Memory B cell (primary cell): ENCODE measurements at regions not wholly inside any gene's neighbourhood (a gene's known extent, or its start where the extent isn't known, plus 50 kb on each side); places are given as distances from the start of the nearest gene placed in this dataset.
"Not testable (repeated sequence)": the region's sequence is repeated elsewhere in the genome, so short reads cannot be mapped to it uniquely, and the experiment has no call there.

Experiments used
- ATAC-seq: fragments of 150-1000 bp; cut with Tn5 transposase; 2 replicates; pipeline ENCODE4 v1.10.0; 2021; ENCODE audit warnings: low read depth, mild to moderate bottlenecking, moderate library complexity
- DNase-seq, 2 donors: peaks; one replicate each; pipeline ENCODE4 v3.0.0; 2022; ENCODE audit warnings: low spot score in 2 of 2
- H3K27ac Mint-ChIP-seq: one replicate; pipeline ENCODE4 v1.8.0; 2022; ENCODE audit warnings: mild to moderate bottlenecking, moderate library complexity, mixed read lengths
- H3K27me3 Mint-ChIP-seq: one replicate; pipeline ENCODE4 v1.8.0; 2022; ENCODE audit warnings: mixed read lengths
- H3K36me3 Mint-ChIP-seq: one replicate; pipeline ENCODE4 v1.8.0; 2022; ENCODE audit warnings: mild to moderate bottlenecking, mixed read lengths
- H3K4me1 Mint-ChIP-seq: one replicate; pipeline ENCODE4 v1.8.0; 2022; ENCODE audit warnings: mixed read lengths
- H3K4me3 Mint-ChIP-seq: one replicate; pipeline ENCODE4 v1.8.0; 2022; ENCODE audit warnings: mild to moderate bottlenecking, moderate library complexity, mixed read lengths
- H3K9me3 Mint-ChIP-seq: one replicate; pipeline ENCODE4 v1.8.0; 2022; ENCODE audit warnings: mixed read lengths

DNA sequence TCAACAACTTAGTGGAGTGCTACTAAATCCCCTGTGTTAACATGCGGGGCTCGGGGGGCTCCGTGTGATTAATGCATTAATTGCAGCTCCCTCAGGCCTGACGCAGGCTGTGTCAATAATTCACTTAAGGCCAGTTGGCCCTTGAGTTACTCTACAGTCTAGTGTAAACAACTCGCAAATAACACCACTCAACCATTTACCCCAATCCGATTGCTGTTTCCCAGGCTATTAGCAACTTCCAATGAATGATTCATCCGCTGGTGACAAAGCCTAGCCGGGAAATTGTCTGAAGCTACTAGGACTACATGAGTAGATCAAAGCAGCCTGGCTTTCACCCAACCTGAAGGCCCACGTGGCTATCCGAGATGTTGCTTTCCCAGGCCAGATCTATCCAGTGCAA is 121.3 kb upstream of the SOX14 start:
- Mint-ChIP-seq H3K27ac (no peak overlapping the region), H3K4me1 (no peaks in the 10 kb centered on the region), H3K27me3 (peaks cover 4% of the 10 kb centered on the region), H3K9me3 (peaks cover 2% of the 10 kb centered on the region), H3K4me3 (no peak overlapping the region), H3K36me3 (no peaks in the 10 kb centered on the region)
- ATAC-seq (no peak), DNase-seq (no peak)

DNA sequence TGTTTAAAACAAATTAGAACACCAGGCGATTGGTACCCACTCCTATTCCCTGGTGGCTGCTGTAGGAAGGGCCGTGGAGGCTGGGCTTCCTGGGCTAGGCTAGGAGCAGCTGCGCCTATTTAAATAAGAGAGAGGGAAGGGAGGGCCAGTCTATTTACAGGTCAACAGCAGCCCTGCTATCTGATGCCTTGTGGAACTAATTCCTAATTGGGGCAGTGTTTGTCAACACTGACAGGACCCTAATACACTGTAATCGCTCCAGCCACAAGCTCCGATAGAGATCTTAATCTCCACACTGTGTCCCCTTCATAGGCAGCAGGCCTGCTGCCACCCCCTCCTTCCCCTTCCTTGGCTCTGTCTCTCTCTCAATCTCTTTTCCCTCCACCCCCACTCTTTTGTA is 116.9 kb upstream of the SOX14 start:
- ATAC-seq (no peak), DNase-seq (no peak)
- no peak overlapping the region for H3K4me3 Mint-ChIP-seq
- no peaks in the 10 kb centered on the region for H3K36me3 Mint-ChIP-seq
- H3K27ac Mint-ChIP-seq = no peak overlapping the region
- H3K9me3 Mint-ChIP-seq = peaks cover 7% of the 10 kb centered on the region
- H3K4me1 Mint-ChIP-seq = no peaks in the 10 kb centered on the region
- H3K27me3 Mint-ChIP-seq = peaks cover 11% of the 10 kb centered on the region

DNA sequence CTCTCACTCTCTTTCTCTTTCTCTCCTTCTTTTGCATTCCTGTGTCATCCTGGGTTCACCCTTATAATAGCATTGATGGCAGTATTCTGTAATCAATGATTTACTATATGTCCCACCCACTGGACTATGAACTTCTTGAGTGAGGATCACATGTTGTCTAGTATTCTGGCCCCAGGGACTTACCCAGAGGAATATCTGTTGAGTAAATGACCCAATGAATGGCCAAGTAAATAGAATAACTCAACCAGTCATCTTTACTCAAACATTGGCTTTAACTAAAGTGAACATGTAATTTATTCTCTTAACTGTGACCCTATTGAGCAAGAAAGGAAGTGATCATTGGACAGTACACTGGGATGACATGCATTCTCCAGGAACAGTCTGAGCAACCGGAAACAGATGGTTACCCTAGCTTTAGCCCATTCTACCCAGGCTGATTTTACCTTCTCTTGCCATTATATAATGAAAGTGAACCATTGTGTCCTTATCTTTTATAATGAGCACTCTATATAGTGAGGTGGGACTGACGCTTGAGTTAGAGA is 94.5 kb upstream of the SOX14 start:
- Mint-ChIP-seq H3K4me1 (no peaks in the 10 kb centered on the region), H3K27me3 (no peaks in the 10 kb centered on the region), H3K27ac (no peak overlapping the region), H3K4me3 (no peak overlapping the region), H3K36me3 (no peaks in the 10 kb centered on the region), H3K9me3 (peaks cover 5% of the 10 kb centered on the region)
- DNase-seq (no peak), ATAC-seq (no peak)

DNA sequence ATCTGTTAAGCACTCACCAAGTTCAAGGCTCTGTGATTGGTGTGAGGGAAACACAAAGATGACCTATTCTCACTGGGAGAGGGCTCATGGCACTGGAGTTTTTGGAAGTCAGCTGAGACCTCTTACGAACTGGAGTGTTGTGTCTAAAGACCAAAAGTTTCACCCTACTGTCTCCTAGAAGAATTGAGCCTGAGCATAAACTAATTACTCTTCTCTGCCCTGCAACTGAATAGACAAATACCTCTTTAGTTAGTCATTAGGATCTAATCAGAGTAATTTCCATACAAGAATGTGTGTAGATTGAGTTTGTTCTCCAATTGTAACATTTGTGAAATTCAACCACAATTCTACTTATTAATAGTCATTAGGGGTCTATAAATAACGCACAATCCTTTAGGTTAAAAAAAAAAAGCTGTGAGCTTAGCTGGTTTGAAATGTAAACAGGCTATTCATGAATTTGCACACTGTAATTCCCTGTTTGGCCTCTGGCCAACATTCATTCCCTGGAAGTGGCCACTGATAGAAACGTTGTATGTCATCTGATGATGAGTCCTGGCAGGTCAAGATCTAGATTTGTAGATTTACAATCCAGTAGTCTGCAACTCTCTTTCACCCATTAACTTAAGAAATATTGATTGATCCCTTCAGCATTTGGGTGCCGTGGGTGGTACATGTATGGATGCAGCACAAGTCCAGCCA is 76.8 kb upstream of the SOX14 start:
- no peak overlapping the region for H3K4me3 Mint-ChIP-seq
- no peaks in the 10 kb centered on the region for H3K9me3 Mint-ChIP-seq
- H3K27me3 Mint-ChIP-seq = no peaks in the 10 kb centered on the region
- ATAC-seq (no peak), DNase-seq (no peak)
- no peaks in the 10 kb centered on the region for H3K36me3 Mint-ChIP-seq
- no peak overlapping the region for H3K27ac Mint-ChIP-seq
- no peaks in the 10 kb centered on the region for H3K4me1 Mint-ChIP-seq

DNA sequence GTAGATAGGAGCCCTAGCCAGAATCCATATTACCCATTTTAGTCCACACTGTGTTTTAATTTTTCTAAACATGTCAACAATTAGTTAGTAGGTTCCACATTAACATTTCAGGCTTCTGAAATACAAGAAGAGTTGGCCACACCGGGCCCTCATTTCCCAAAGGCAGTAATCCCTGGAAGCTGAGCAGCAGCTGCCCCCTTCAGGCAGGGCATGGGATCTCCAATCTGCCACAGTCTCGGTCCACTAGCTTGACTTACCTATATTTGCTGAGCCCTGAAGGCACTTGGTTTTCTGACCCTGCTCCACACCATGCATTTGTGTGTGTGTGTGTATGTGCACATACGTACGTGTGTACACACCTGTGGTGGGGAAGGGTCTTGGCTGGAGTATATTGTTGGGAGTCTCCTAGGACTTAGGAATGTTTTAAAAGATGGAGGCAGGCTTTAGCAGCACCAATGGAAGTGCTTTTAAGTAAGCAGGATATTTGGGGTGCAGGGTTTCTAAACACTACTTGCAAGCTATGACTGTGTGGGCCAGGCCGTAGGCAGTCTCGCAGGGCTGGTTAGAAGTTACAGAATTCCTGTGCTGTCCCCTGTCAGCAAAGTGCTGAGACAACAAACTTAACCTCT is 71.2 kb upstream of the SOX14 start:
- no peak for DNase-seq
- Mint-ChIP-seq H3K27ac (no peak overlapping the region), H3K4me1 (no peaks in the 10 kb centered on the region), H3K27me3 (no peaks in the 10 kb centered on the region), H3K4me3 (no peak overlapping the region), H3K9me3 (peaks cover 3% of the 10 kb centered on the region), H3K36me3 (no peaks in the 10 kb centered on the region)
- no peak for ATAC-seq

DNA sequence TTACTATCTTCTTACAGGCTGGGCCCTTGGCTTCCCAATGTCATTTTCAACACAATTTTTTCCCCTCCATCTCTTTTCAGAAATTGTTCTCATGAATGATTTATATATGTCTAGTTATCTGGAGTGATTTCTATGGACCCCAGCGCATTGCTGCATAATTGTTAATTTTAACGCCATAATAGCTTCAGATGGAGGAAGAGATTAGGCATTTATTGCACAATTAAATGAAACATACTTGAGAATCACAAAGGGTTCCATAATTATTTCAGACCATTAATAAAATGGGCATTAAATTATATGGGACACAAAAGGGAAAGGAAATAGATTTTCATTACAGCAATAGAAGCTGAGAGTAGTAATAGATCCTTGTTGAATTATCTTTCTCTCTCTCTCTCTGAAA is 70.3 kb upstream of the SOX14 start:
- DNase-seq (no peak), ATAC-seq (no peak)
- no peaks in the 10 kb centered on the region for H3K4me1 Mint-ChIP-seq
- H3K27ac Mint-ChIP-seq = no peak overlapping the region
- H3K27me3 Mint-ChIP-seq = no peaks in the 10 kb centered on the region
- peaks cover 5% of the 10 kb centered on the region for H3K9me3 Mint-ChIP-seq
- H3K4me3 Mint-ChIP-seq = no peak overlapping the region
- H3K36me3 Mint-ChIP-seq = no peaks in the 10 kb centered on the region

DNA sequence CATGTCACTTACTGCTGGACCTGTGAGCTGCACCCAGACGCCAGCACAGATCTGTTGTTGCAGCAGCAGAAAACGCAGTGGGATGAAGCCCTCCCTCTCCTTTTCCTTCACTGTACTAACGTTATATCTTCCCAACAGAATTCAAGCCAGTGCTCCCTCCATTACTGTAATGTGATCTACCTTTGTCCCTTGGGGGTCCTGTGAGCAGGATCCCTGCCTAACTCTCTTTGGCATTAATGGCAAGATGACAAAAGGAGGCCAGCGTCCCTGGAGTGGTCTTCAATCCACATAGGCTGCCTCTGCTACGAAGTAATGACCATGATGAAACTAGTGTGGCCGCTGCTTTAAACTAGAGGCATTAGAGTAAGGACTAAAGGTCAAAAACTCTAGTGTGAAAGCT is 69.3 kb upstream of the SOX14 start:
- Mint-ChIP-seq H3K9me3 (peaks cover 5% of the 10 kb centered on the region), H3K27ac (no peak overlapping the region), H3K4me1 (no peaks in the 10 kb centered on the region), H3K27me3 (no peaks in the 10 kb centered on the region), H3K36me3 (no peaks in the 10 kb centered on the region), H3K4me3 (no peak overlapping the region)
- DNase-seq = no peak
- ATAC-seq = no peak

DNA sequence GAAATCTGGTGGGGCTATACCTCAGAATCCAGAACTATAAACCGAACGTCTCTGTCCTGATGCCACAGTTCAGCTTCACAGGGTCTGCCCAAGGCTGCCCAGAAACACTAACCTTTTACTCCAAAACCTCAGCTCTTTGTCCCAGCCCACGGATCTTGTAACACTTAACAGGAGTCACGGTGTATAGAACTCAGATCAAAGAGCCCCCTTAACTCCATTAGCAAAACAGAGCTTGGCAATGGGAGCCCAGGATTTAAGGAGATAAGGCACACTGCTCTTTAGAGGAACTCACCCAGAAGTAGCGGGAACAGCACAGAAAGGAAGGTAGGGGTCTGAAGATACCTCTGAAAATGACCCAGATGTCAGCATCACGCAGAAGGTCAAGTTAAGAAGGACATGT is 68.8 kb upstream of the SOX14 start:
- ATAC-seq = no peak
- no peak overlapping the region for H3K4me3 Mint-ChIP-seq
- H3K27me3 Mint-ChIP-seq = no peaks in the 10 kb centered on the region
- H3K4me1 Mint-ChIP-seq = no peaks in the 10 kb centered on the region
- no peak overlapping the region for H3K27ac Mint-ChIP-seq
- H3K36me3 Mint-ChIP-seq = no peaks in the 10 kb centered on the region
- DNase-seq = no peak
- H3K9me3 Mint-ChIP-seq = peaks cover 5% of the 10 kb centered on the region

DNA sequence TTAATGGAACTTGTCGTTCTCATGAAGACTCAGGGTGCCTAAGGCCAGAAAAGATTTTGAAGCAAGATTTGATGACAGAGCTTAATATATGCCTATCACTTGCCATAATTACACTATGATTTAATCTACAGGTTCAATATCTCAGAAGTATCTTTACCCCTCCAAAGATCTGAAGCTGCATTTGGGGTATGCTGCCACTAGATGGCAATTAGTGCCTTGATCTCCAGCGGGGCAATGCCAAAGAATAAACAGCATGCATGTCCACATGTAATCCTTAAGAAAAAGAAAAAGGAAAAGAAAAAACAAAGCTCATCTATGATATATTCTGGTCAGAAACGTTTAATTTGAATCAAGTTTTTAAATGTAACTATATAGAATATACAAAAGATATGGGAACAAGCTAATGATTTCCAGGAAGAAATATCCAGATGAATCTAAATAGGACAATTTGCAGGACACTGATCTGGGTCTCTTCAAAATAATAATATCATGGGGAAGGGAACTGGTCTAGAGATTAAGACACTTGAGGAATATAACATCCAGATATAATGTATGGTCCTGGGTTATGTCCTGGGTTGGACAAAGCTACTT is 55.0 kb upstream of the SOX14 start:
- Mint-ChIP-seq H3K9me3 (peaks cover 14% of the 10 kb centered on the region), H3K36me3 (no peaks in the 10 kb centered on the region), H3K4me1 (no peaks in the 10 kb centered on the region), H3K27ac (no peak overlapping the region), H3K4me3 (no peak overlapping the region), H3K27me3 (peaks cover 4% of the 10 kb centered on the region)
- DNase-seq = no peak
- ATAC-seq = no peak

DNA sequence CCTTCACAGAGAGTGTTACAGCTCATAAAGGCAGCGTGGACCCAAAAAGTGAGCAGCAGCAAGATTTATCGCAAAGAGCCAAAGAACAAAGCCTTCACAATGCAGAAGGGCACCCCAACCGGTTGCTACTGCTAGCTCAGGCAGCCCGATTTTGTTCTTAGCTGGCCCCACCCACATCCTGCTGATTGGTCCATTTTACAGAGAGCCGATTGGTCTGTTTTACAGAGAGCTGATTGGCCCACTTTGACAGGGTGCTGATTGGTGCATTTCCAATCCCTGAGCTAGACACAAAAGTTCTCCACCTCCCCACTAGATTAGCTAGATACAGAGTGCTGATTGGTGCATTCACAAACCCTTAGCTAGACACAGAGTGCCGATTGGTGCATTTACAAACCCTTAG is 50.1 kb upstream of the SOX14 start:
- not testable (repeated sequence) for H3K27me3 Mint-ChIP-seq, ATAC-seq, H3K36me3 Mint-ChIP-seq, DNase-seq, H3K27ac Mint-ChIP-seq, H3K4me3 Mint-ChIP-seq, H3K4me1 Mint-ChIP-seq
- H3K9me3 Mint-ChIP-seq = peaks cover 16% of the 10 kb centered on the region
